Body of pancreas (tissue), 4 donors: ENCODE measurements at regions not wholly inside any gene's neighbourhood (a gene's known extent, or its start where the extent isn't known, plus 50 kb on each side); places are given as distances from the start of the nearest gene placed in this dataset.

Experiments
- ATAC-seq: fragments of 150-250 bp; one replicate; pipeline ENCODE4 v1.9.1; 2016
- DNase-seq, 4 donors: peaks; one replicate each; pipeline ENCODE4 v3.0.0-alpha.2; 2019
- H3K27ac ChIP-seq, 4 donors: fragments of 200-600 bp; sonication (generic); 1 replicate in 3 of 4; 2 replicates in 1 of 4; pipeline versions ENCODE4 v1.5.1 to v1.6.1; 2016 to 2019; ENCODE audit warnings: mild to moderate bottlenecking in 1 of 4, mixed read lengths in 1 of 4, moderate library complexity in 1 of 4
- H3K27me3 ChIP-seq, 2 donors: fragments of 200-600 bp; sonication (generic); one replicate each; pipeline ENCODE4 v1.6.0; 2016; ENCODE audit warnings: mild to moderate bottlenecking in 1 of 2
- H3K36me3 ChIP-seq, 2 donors: fragments of 200-600 bp; sonication (generic); replicated peaks in 1 of 2; 2 replicates each; pipeline ENCODE4 v1.5.1; 2016; ENCODE audit warnings: low read depth in 2 of 2; ENCODE audit not compliant: insufficient read depth in 1 of 2
- H3K4me1 ChIP-seq: fragments of 200-600 bp; sonication (generic); one replicate; pipeline ENCODE4 v1.6.0; 2016
- H3K4me3 ChIP-seq, 2 donors: fragments of 200-600 bp; sonication (generic); 1 replicate in 1 of 2; 2 replicates in 1 of 2; pipeline ENCODE4 v1.5.1; 2016 to 2019
- H3K9me3 ChIP-seq, 3 donors: fragments of 200-600 bp; sonication (generic); 1 replicate in 2 of 3; 2 replicates in 1 of 3; pipeline ENCODE4 v1.5.1; 2016
- POLR2A ChIP-seq, 3 donors: fragments of 450-650 bp; IDR thresholded peaks; one replicate each; pipeline ENCODE4 v1.6.1; 2016; ENCODE audit warnings: antibody characterized with exemption in 3 of 3, mild to moderate bottlenecking in 2 of 3
- WGBS, 2 donors: methylation state at CpG; one replicate each; pipeline ENCODE4 v1.1.5; 2017; 5-methylcytosine and 5-hydroxymethylcytosine counted together
- intact Hi-C: fragments of 100-400 bp; cut with DNase I; formaldehyde crosslinking; loops from one replicate; pipeline ENCODE4 v1.15.1; 2023
- TF ChIP-seq, protein P1 (sequence below), 7 experiments: fragments of 450-650 bp in 4 of 7; fragments of 200-600 bp in 3 of 7; sonication (generic) in 3 of 7; IDR thresholded peaks; one replicate each; pipeline ENCODE4 v1.5.1; 2016 to 2019; ENCODE audit warnings: antibody characterized with exemption in 7 of 7

DNA sequence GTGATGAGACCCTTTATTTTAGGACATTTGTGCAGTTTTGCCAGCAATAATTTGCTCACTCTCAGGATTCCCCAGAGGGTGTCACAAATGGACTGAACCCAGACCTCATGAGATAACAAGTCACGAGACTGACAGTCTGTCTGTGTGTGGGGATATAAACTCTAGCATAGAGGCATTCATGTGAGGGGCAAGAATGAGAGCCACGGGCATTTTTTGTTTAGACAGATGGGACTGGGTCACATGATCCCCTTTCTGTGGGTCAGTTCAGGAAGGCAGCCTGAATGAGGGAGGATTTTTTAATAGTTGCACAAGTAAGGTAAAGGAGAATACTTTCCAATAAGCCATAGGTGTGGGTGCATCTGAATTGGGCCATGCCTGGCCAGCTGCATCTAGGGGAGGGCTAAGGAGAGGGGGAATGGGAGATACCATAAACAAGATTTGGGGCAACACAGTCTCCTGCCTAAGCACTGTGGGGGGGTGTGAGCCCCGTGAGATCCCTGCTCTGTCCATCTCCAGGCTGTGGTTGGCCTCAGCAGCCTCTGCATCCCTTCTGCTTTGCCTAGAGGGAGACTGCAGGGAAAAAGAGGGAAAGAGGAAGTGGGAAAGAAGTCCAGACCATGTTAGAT, 66.6 kb downstream of the NAV1 start:
- no peak overlapping the region for H3K4me3 ChIP-seq
- TF ChIP-seq, protein P1, sequence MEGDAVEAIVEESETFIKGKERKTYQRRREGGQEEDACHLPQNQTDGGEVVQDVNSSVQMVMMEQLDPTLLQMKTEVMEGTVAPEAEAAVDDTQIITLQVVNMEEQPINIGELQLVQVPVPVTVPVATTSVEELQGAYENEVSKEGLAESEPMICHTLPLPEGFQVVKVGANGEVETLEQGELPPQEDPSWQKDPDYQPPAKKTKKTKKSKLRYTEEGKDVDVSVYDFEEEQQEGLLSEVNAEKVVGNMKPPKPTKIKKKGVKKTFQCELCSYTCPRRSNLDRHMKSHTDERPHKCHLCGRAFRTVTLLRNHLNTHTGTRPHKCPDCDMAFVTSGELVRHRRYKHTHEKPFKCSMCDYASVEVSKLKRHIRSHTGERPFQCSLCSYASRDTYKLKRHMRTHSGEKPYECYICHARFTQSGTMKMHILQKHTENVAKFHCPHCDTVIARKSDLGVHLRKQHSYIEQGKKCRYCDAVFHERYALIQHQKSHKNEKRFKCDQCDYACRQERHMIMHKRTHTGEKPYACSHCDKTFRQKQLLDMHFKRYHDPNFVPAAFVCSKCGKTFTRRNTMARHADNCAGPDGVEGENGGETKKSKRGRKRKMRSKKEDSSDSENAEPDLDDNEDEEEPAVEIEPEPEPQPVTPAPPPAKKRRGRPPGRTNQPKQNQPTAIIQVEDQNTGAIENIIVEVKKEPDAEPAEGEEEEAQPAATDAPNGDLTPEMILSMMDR (IDR thresholded peaks at IDR 0.05) = no peak
- TF ChIP-seq POLR2A (IDR thresholded peaks at IDR 0.05) = no peak
- H3K36me3 ChIP-seq = no peaks in the 10 kb centered on the region
- H3K27me3 ChIP-seq = no peaks in the 10 kb centered on the region
- intact Hi-C loops = no loop called here
- H3K9me3 ChIP-seq = no peaks in the 10 kb centered on the region
- no peak overlapping the region for H3K27ac ChIP-seq
- H3K4me1 ChIP-seq = peaks cover 6% of the 10 kb centered on the region
- DNase-seq (no peak), ATAC-seq (no peak)
- WGBS, 2 donors = 61 to 66% methylated on average over 3 of the region's 3 CpGs

DNA sequence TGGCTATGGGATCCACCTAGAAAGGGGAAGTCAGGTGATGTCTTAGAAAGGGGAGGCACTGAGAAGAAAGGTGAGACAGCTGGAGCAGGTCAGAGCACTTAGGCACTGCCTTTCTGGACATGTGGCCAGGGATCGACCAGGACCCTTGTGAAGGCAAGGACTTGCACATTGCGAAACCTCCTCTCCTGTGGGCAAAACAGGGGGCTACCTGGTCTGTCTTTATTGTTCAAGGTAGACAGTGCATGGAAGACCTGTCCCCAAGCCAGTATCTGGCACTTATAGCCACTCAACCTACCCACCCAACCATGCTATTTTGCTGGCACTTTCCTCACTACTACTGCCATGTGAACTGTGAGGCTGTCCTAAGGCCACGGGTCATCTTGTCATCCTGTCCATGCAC, 67.2 kb downstream of the NAV1 start:
- ATAC-seq = no peak
- H3K9me3 ChIP-seq = no peaks in the 10 kb centered on the region
- DNase-seq = no peak
- H3K27ac ChIP-seq = no peak overlapping the region
- H3K4me3 ChIP-seq = no peak overlapping the region
- no peaks in the 10 kb centered on the region for H3K36me3 ChIP-seq
- 71 to 95% methylated on average over 2 to 3 of the region's 3 CpGs for WGBS, 2 donors
- intact Hi-C loops = no loop called here
- peaks cover under 1% of the 10 kb centered on the region for H3K4me1 ChIP-seq
- TF ChIP-seq POLR2A (IDR thresholded peaks at IDR 0.05) = no peak
- TF ChIP-seq, protein P1 (IDR thresholded peaks at IDR 0.05) = no peak
- H3K27me3 ChIP-seq = no peaks in the 10 kb centered on the region

DNA sequence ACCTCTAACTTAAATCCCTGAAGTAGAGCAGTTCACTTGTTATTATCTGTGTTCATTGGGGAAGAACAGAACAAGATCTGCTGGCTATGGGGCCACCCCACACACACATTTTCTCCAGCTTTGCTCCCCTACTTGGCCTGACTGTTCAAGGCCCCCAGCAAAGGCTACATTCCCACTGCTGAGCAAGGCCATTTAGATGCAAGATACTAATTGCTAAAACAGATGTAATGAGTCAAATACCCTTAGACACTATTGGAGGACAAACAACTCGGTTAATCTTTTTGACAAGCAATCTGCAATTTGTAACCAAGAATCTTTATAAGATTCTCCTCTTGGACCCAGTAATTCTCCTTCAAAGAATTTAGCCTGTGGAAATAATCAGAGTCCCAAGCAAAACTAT, 67.7 kb downstream of the NAV1 start:
- intact Hi-C loops = no loop called here
- Histone ChIP-seq H3K27me3 (no peaks in the 10 kb centered on the region), H3K4me3 (no peak overlapping the region), H3K9me3 (no peaks in the 10 kb centered on the region), H3K36me3 (no peaks in the 10 kb centered on the region), H3K27ac (no peak overlapping the region), H3K4me1 (no peaks in the 10 kb centered on the region)
- ATAC-seq = no peak
- DNase-seq = no peak
- TF ChIP-seq POLR2A (IDR thresholded peaks at IDR 0.05) = no peak
- TF ChIP-seq, protein P1 (IDR thresholded peaks at IDR 0.05) = no peak
- WGBS, 2 donors = 83 to 86% methylated on average over 1 of the region's 1 CpG

DNA sequence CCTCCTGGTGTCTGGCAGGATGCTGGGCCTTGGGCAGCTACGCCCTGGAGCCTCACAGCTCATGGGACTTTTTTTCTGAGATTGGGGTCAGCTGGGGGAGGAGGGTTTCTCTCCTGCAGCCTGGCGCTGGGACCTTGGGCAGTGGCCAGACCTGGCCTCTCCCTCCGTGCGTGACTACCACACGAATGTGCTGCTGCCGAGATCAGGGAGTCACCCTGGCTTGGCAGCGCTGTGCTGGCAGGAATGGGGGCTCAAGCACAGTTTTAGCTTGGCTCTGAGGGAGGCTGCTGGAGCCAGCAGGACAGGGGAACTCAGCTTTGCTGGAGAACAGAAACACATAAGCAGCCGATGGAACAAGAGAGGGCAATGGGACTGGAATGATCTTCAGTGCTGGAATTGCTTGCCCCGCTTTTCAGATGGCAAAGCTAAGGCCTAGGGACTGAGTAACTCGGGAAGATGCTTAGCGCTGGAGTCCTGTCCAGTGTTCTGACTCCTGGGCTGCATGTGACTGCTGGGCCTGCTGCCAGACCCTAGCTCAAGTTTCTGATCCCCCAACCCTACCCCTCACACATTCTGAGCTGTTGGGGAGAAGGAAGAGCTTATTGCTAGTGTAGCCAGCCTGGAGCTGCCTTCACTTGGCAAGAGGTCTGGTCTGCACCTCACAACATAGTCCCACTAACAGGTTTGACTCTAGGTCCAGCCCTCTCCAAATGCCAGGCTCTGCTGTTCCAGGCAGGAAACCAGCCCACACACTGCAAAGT, 69.9 kb downstream of the NAV1 start:
- H3K27me3 ChIP-seq = no peaks in the 10 kb centered on the region
- intact Hi-C loops = no loop called here
- no peaks in the 10 kb centered on the region for H3K4me1 ChIP-seq
- no peak overlapping the region for H3K4me3 ChIP-seq
- WGBS, 2 donors = 75% methylated on average over 11 of the region's 11 CpGs; no CpG with 5 or more reads in 1 of the 2 donors
- ATAC-seq (no peak), DNase-seq (no peak)
- TF ChIP-seq POLR2A (IDR thresholded peaks at IDR 0.05) = no peak
- TF ChIP-seq, protein P1 (IDR thresholded peaks at IDR 0.05) = no peak
- H3K27ac ChIP-seq = no peak overlapping the region
- H3K9me3 ChIP-seq = no peaks in the 10 kb centered on the region
- H3K36me3 ChIP-seq = no peaks in the 10 kb centered on the region
